Upper lobe of left lung (tissue), 4 donors: ENCODE measurements at regions not wholly inside any gene's neighbourhood (a gene's known extent, or its start where the extent isn't known, plus 50 kb on each side); places are given as distances from the start of the nearest gene placed in this dataset.

Experiments used
- CTCF ChIP-seq, 6 experiments: fragments of 450-650 bp in 4 of 6; fragments of 200-600 bp in 2 of 6; sonication (generic) in 2 of 6; IDR thresholded peaks; one replicate each; pipeline ENCODE4 v1.5.1; 2016 to 2019; ENCODE audit warnings: antibody characterized with exemption in 6 of 6
- POLR2A ChIP-seq, 4 donors: fragments of 450-650 bp; IDR thresholded peaks; one replicate each; pipeline ENCODE4 v1.5.1; 2016 to 2017; ENCODE audit warnings: antibody characterized with exemption in 4 of 4, mild to moderate bottlenecking in 2 of 4
- POLR2AphosphoS5 ChIP-seq, 2 donors: sonication (generic); formaldehyde crosslinking; IDR thresholded peaks; one replicate each; pipeline ENCODE4 v1.5.1; 2017; ENCODE audit warnings: antibody characterized with exemption in 2 of 2

- no peak for TF ChIP-seq CTCF (IDR thresholded peaks at IDR 0.05)
- no peak for TF ChIP-seq POLR2A (IDR thresholded peaks at IDR 0.05)
- no peak for TF ChIP-seq POLR2AphosphoS5 (IDR thresholded peaks at IDR 0.05)
These were observed 215.2 kb upstream of the WSCD1 start for GRCh38 chr17:5854871-5855554.
